ENCODE measurements at regions not wholly inside any gene's neighbourhood (a gene's known extent, or its start where the extent isn't known, plus 50 kb on each side); places are given as distances from the start of the nearest gene placed in this dataset.

DNA sequence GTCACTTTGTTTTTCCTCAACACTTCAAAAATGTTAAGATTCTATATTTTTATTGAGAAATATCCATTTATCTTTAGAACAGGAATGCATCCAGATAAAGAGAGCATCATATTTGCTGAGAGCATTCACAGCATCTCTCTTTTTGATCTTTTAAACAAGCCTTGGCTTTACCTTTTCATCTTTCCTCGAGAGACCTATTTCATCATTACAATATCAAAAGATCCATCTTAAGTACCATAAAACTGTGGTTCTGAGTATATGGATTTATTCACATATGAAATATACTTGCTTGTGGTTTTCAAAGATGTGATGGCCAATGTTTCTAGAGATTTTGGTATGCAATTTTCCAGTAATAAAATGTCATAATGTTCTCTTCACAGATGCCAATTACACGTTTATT lies 1140.9 kb downstream of the GATA3 start:
- no peak for DNase-seq
- no TSS peak for BruUV-seq (replicated peaks)
- Histone ChIP-seq H3K4me3 (no peak overlapping the region), H3F3A (ENCODE audit: insufficient read depth, low read depth) (no peaks in the 10 kb centered on the region), H3K9me2 (ENCODE audit: insufficient read depth) (no peaks in the 10 kb centered on the region), H3K27me3 (ENCODE audit: insufficient read depth, low read depth) (no peaks in the 10 kb centered on the region), H3K79me2 (ENCODE audit: low read depth) (no peaks in the 10 kb centered on the region), H3K4me2 (no peak overlapping the region), H3K4me1 (replicated peaks; ENCODE audit: insufficient read depth) (no peaks in the 10 kb centered on the region), H3K36me3 (ENCODE audit: low read depth) (no peaks in the 10 kb centered on the region), H4K20me1 (ENCODE audit: insufficient read depth) (no peaks in the 10 kb centered on the region), H3K9me3 (ENCODE audit: insufficient read depth, low read depth) (no peaks in the 10 kb centered on the region), H3K27ac (no peak overlapping the region), H2AFZ (no peak overlapping the region)
- POLR2A ChIA-PET (ENCODE audit: unreplicated experiment) = no interaction called here
- TF ChIP-seq, protein P1, sequence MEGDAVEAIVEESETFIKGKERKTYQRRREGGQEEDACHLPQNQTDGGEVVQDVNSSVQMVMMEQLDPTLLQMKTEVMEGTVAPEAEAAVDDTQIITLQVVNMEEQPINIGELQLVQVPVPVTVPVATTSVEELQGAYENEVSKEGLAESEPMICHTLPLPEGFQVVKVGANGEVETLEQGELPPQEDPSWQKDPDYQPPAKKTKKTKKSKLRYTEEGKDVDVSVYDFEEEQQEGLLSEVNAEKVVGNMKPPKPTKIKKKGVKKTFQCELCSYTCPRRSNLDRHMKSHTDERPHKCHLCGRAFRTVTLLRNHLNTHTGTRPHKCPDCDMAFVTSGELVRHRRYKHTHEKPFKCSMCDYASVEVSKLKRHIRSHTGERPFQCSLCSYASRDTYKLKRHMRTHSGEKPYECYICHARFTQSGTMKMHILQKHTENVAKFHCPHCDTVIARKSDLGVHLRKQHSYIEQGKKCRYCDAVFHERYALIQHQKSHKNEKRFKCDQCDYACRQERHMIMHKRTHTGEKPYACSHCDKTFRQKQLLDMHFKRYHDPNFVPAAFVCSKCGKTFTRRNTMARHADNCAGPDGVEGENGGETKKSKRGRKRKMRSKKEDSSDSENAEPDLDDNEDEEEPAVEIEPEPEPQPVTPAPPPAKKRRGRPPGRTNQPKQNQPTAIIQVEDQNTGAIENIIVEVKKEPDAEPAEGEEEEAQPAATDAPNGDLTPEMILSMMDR (conservative IDR thresholded peaks at IDR 0.05) = no peak
- no peak for TF ChIP-seq EZH2 (IDR thresholded peaks at IDR 0.05; ENCODE audit: low read depth)
- intact Hi-C loops (cut with micrococcal nuclease; ENCODE audit: unreplicated experiment) = no loop called here
- CTCF ChIA-PET = no interaction called here

DNA sequence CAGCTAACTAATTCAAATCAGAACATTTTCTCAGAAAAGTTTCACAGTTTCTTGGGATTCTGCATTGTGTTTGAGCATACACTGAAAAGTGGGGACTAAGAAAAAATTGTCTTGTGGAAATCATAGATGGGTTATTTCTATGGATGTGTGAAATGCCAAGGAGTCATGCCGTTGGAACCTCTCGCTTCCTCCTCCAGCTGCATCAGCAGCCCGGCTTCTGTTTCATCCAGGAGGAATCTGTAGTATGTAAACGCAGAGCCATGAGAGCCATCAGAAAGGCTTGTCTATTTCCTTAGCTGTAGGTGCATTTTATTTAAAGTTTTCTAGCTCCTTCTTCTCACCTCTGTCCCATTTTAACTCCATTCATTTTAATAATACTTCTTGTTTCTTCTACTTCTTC lies 1144.1 kb downstream of the GATA3 start:
- no peak for TF ChIP-seq EZH2 (IDR thresholded peaks at IDR 0.05; ENCODE audit: low read depth)
- TF ChIP-seq, protein P1 (conservative IDR thresholded peaks at IDR 0.05) = no peak
- intact Hi-C loops (cut with micrococcal nuclease; ENCODE audit: unreplicated experiment) = no loop called here
- no peaks in the 10 kb centered on the region for H3K4me1 ChIP-seq (replicated peaks; ENCODE audit: insufficient read depth)
- DNase-seq = no peak
- H3K36me3 ChIP-seq (ENCODE audit: low read depth) = no peaks in the 10 kb centered on the region
- CTCF ChIA-PET = interaction anchor here (0.6 kb wide), 1 partner anchor 249 kb away, joined by 3 read pairs; no protein-coding TSS in a partner anchor
- no peaks in the 10 kb centered on the region for H3K9me2 ChIP-seq (ENCODE audit: insufficient read depth)
- no peak overlapping the region for H3K27ac ChIP-seq
- no peak overlapping the region for H3K4me3 ChIP-seq
- no peaks in the 10 kb centered on the region for H4K20me1 ChIP-seq (ENCODE audit: insufficient read depth)
- BruUV-seq (replicated peaks) = no TSS peak
- H3F3A ChIP-seq (ENCODE audit: insufficient read depth, low read depth) = no peaks in the 10 kb centered on the region
- POLR2A ChIA-PET (ENCODE audit: unreplicated experiment) = no interaction called here
- no peak overlapping the region for H3K4me2 ChIP-seq
- no peaks in the 10 kb centered on the region for H3K9me3 ChIP-seq (ENCODE audit: insufficient read depth, low read depth)
- H3K79me2 ChIP-seq (ENCODE audit: low read depth) = no peaks in the 10 kb centered on the region
- no peak overlapping the region for H2AFZ ChIP-seq
- no peaks in the 10 kb centered on the region for H3K27me3 ChIP-seq (ENCODE audit: insufficient read depth, low read depth)

GRCh38 chr10:9205558-9205957 lies 1151.1 kb downstream of the GATA3 start:
- POLR2A ChIA-PET (ENCODE audit: unreplicated experiment) = no interaction called here

More at GRCh38 chr10:9205558-9205957, 1151.1 kb downstream of the GATA3 start:
- no peak for TF ChIP-seq EZH2 (IDR thresholded peaks at IDR 0.05; ENCODE audit: low read depth)
- TF ChIP-seq, protein P1 (conservative IDR thresholded peaks at IDR 0.05) = no peak
- H3K79me2 ChIP-seq (ENCODE audit: low read depth) = no peaks in the 10 kb centered on the region
- H3K4me3 ChIP-seq = no peak overlapping the region
- no peaks in the 10 kb centered on the region for H4K20me1 ChIP-seq (ENCODE audit: insufficient read depth)
- no peaks in the 10 kb centered on the region for H3K9me2 ChIP-seq (ENCODE audit: insufficient read depth)
- DNase-seq = no peak
- no peaks in the 10 kb centered on the region for H3K4me1 ChIP-seq (replicated peaks; ENCODE audit: insufficient read depth)
- CTCF ChIA-PET = no interaction called here
- H3K27me3 ChIP-seq (ENCODE audit: insufficient read depth, low read depth) = no peaks in the 10 kb centered on the region
- no peak overlapping the region for H3K4me2 ChIP-seq
- no peak overlapping the region for H2AFZ ChIP-seq
- no TSS peak for BruUV-seq (replicated peaks)
- H3K9me3 ChIP-seq (ENCODE audit: insufficient read depth, low read depth) = no peaks in the 10 kb centered on the region
- intact Hi-C loops (cut with micrococcal nuclease; ENCODE audit: unreplicated experiment) = loop anchor here (5.0 kb wide), 2 partner anchors 1153 to 1678 kb away; partner anchors contain the start of gene GATA3
- no peaks in the 10 kb centered on the region for H3K36me3 ChIP-seq (ENCODE audit: low read depth)
- H3F3A ChIP-seq (ENCODE audit: insufficient read depth, low read depth) = no peaks in the 10 kb centered on the region
- H3K27ac ChIP-seq = no peak overlapping the region
